GM23338 (cell line): ENCODE measurements at regions not wholly inside any gene's neighbourhood (a gene's known extent, or its start where the extent isn't known, plus 50 kb on each side); places are given as distances from the start of the nearest gene placed in this dataset.

ENCODE experiments used
- ATAC-seq: fragments of 200-7000 bp; cut with Tn5 transposase; 3 replicates; pipeline ENCODE4 v1.9.1; 2020
- DNase-seq: peaks from one replicate; pipeline ENCODE4 v3.0.0-alpha.2; 2015; ENCODE audit warnings: low spot score
- H2AFZ ChIP-seq: fragments of 200-600 bp; sonication (generic); 2 replicates; pipeline ENCODE4 v1.8.0; 2016; ENCODE audit warnings: antibody characterized with exemption, mild to moderate bottlenecking, moderate library complexity
- H3F3A ChIP-seq: fragments of 200-600 bp; sonication (generic); replicated peaks from 2 replicates; pipeline ENCODE4 v1.8.0; 2017; ENCODE audit warnings: antibody characterized with exemption, mixed run types, low read depth
- H3K27ac ChIP-seq: fragments of 200-600 bp; sonication (generic); 2 replicates; pipeline ENCODE4 v1.6.1; 2016; ENCODE audit warnings: low read depth
- H3K27me3 ChIP-seq: fragments of 200-600 bp; sonication (generic); 2 replicates; pipeline ENCODE4 v1.8.0; 2016; ENCODE audit warnings: mild to moderate bottlenecking, mixed run types, moderate library complexity; ENCODE audit not compliant: insufficient read depth
- H3K36me3 ChIP-seq: fragments of 200-600 bp; sonication (generic); 2 replicates; pipeline ENCODE4 v1.8.0; 2016; ENCODE audit warnings: mild to moderate bottlenecking; ENCODE audit not compliant: insufficient read depth
- H3K4me1 ChIP-seq: fragments of 200-600 bp; sonication (generic); 2 replicates; pipeline ENCODE4 v1.8.0; 2016; ENCODE audit warnings: mild to moderate bottlenecking, moderate library complexity; ENCODE audit not compliant: insufficient read depth
- H3K4me2 ChIP-seq: fragments of 200-600 bp; sonication (generic); 2 replicates; pipeline ENCODE4 v1.7.1; 2017; ENCODE audit warnings: mixed run types
- H3K4me3 ChIP-seq: fragments of 200-600 bp; sonication (generic); 2 replicates; pipeline ENCODE4 v1.6.1; 2016; ENCODE audit warnings: mixed run types
- H3K79me2 ChIP-seq: fragments of 200-600 bp; sonication (generic); replicated peaks from 2 replicates; pipeline ENCODE4 v1.8.0; 2017; ENCODE audit warnings: mild to moderate bottlenecking; ENCODE audit not compliant: insufficient read depth
- H3K9me2 ChIP-seq: fragments of 200-600 bp; sonication (generic); 2 replicates; pipeline ENCODE4 v1.8.0; 2017; ENCODE audit not compliant: insufficient read depth
- H4K20me1 ChIP-seq: fragments of 200-600 bp; sonication (generic); replicated peaks from 2 replicates; pipeline ENCODE4 v1.8.0; 2017; ENCODE audit warnings: mild to moderate bottlenecking; ENCODE audit not compliant: insufficient read depth
- H3K27ac Mint-ChIP-seq: 2 replicates; pipeline ENCODE4 v1.8.0; 2020; ENCODE audit warnings: inconsistent platforms, mild to moderate bottlenecking, moderate library complexity, mixed read lengths
- H3K27me3 Mint-ChIP-seq: 3 replicates; pipeline ENCODE4 v1.8.0; 2022; ENCODE audit warnings: low read depth, mild to moderate bottlenecking, moderate library complexity, mixed read lengths, inconsistent platforms; ENCODE audit not compliant: insufficient read depth, poor library complexity
- H3K36me3 Mint-ChIP-seq: 3 replicates; pipeline ENCODE4 v1.8.0; 2021; ENCODE audit warnings: low read depth, mild to moderate bottlenecking, inconsistent platforms, moderate library complexity, mixed read lengths
- H3K4me1 Mint-ChIP-seq: 3 replicates; pipeline ENCODE4 v1.8.0; 2020; ENCODE audit warnings: mild to moderate bottlenecking, inconsistent platforms, mixed read lengths
- H3K4me3 Mint-ChIP-seq: 3 replicates; pipeline ENCODE4 v1.8.0; 2021; ENCODE audit warnings: moderate library complexity, mild to moderate bottlenecking, inconsistent platforms, mixed read lengths
- H3K9me3 Mint-ChIP-seq: 3 replicates; pipeline ENCODE4 v1.8.0; 2020; ENCODE audit warnings: moderate library complexity, mild to moderate bottlenecking, inconsistent platforms, mixed read lengths
- EZH2phosphoT487 ChIP-seq: fragments of 200-600 bp; sonication (generic); IDR thresholded peaks from one replicate; pipeline ENCODE4 v1.8.1; 2018; ENCODE audit warnings: antibody characterized with exemption; ENCODE audit not compliant: unreplicated experiment
- JUNB ChIP-seq: IDR thresholded peaks from one replicate; pipeline ENCODE4 v1.6.1; 2016; ENCODE audit warnings: antibody characterized with exemption; ENCODE audit not compliant: unreplicated experiment
- NANOG ChIP-seq: IDR thresholded peaks from 2 replicates; pipeline ENCODE4 v1.6.1; 2016; ENCODE audit warnings: antibody characterized with exemption, borderline replicate concordance
- STAT1 ChIP-seq: IDR thresholded peaks from one replicate; pipeline ENCODE4 v1.6.1; 2016; ENCODE audit warnings: antibody characterized with exemption; ENCODE audit not compliant: unreplicated experiment
- ZNF331 ChIP-seq: fragments of 250-450 bp; sonication (Bioruptor Pico); IDR thresholded peaks from 2 replicates; pipeline ENCODE4 v1.5.0; 2020; ENCODE audit warnings: low read depth, mild to moderate bottlenecking, moderate library complexity
- TF ChIP-seq, protein P1 (sequence below): fragments of 250-450 bp; sonication (Bioruptor Pico); IDR thresholded peaks from 2 replicates; pipeline ENCODE4 v1.5.0; 2020; ENCODE audit warnings: mild to moderate bottlenecking, moderate library complexity
- TF ChIP-seq, protein P2 (sequence below): IDR thresholded peaks from one replicate; pipeline ENCODE4 v1.6.1; 2018; ENCODE audit warnings: antibody characterized with exemption; ENCODE audit not compliant: unreplicated experiment

GRCh38 chr14:49427117-49427516, 159.1 kb downstream of the RPS29 start (continued):
- TF ChIP-seq, protein P1, sequence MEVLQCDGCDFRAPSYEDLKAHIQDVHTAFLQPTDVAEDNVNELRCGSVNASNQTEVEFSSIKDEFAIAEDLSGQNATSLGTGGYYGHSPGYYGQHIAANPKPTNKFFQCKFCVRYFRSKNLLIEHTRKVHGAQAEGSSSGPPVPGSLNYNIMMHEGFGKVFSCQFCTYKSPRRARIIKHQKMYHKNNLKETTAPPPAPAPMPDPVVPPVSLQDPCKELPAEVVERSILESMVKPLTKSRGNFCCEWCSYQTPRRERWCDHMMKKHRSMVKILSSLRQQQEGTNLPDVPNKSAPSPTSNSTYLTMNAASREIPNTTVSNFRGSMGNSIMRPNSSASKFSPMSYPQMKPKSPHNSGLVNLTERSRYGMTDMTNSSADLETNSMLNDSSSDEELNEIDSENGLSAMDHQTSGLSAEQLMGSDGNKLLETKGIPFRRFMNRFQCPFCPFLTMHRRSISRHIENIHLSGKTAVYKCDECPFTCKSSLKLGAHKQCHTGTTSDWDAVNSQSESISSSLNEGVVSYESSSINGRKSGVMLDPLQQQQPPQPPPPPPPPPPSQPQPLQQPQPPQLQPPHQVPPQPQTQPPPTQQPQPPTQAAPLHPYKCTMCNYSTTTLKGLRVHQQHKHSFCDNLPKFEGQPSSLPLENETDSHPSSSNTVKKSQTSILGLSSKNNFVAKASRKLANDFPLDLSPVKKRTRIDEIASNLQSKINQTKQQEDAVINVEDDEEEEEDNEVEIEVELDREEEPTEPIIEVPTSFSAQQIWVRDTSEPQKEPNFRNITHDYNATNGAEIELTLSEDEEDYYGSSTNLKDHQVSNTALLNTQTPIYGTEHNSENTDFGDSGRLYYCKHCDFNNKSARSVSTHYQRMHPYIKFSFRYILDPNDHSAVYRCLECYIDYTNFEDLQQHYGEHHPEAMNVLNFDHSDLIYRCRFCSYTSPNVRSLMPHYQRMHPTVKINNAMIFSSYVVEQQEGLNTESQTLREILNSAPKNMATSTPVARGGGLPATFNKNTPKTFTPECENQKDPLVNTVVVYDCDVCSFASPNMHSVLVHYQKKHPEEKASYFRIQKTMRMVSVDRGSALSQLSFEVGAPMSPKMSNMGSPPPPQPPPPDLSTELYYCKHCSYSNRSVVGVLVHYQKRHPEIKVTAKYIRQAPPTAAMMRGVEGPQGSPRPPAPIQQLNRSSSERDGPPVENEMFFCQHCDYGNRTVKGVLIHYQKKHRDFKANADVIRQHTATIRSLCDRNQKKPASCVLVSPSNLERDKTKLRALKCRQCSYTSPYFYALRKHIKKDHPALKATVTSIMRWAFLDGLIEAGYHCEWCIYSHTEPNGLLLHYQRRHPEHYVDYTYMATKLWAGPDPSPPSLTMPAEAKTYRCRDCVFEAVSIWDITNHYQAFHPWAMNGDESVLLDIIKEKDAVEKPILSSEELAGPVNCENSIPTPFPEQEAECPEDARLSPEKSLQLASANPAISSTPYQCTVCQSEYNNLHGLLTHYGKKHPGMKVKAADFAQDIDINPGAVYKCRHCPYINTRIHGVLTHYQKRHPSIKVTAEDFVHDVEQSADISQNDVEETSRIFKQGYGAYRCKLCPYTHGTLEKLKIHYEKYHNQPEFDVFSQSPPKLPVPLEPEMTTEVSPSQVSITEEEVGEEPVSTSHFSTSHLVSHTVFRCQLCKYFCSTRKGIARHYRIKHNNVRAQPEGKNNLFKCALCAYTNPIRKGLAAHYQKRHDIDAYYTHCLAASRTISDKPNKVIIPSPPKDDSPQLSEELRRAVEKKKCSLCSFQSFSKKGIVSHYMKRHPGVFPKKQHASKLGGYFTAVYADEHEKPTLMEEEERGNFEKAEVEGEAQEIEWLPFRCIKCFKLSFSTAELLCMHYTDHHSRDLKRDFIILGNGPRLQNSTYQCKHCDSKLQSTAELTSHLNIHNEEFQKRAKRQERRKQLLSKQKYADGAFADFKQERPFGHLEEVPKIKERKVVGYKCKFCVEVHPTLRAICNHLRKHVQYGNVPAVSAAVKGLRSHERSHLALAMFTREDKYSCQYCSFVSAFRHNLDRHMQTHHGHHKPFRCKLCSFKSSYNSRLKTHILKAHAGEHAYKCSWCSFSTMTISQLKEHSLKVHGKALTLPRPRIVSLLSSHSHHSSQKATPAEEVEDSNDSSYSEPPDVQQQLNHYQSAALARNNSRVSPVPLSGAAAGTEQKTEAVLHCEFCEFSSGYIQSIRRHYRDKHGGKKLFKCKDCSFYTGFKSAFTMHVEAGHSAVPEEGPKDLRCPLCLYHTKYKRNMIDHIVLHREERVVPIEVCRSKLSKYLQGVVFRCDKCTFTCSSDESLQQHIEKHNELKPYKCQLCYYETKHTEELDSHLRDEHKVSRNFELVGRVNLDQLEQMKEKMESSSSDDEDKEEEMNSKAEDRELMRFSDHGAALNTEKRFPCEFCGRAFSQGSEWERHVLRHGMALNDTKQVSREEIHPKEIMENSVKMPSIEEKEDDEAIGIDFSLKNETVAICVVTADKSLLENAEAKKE = no peak

- Histone ChIP-seq H3K79me2 (no peaks in the 10 kb centered on the region), H3K4me3 (no peak overlapping the region), H3F3A (no peaks in the 10 kb centered on the region), H3K27me3 (no peaks in the 10 kb centered on the region), H3K36me3 (no peaks in the 10 kb centered on the region), H4K20me1 (no peaks in the 10 kb centered on the region), H3K4me1 (peaks cover 11% of the 10 kb centered on the region; the same call in 1 of the 2 replicates), H3K4me2 (no peak overlapping the region), H3K9me2 (no peaks in the 10 kb centered on the region), H3K27ac (no peak overlapping the region), H2AFZ (peak overlapping the region; percentile 18; the same call in 1 of the 2 replicates)
- Mint-ChIP-seq H3K36me3 (no peaks in the 10 kb centered on the region), H3K4me3 (no peak overlapping the region), H3K27me3 (peaks cover under 1% of the 10 kb centered on the region), H3K4me1 (peaks cover 8% of the 10 kb centered on the region), H3K27ac (no peak overlapping the region), H3K9me3 (no peaks in the 10 kb centered on the region)
- DNase-seq (no peak), ATAC-seq (no peak)
- TF ChIP-seq STAT1 (no peak), EZH2phosphoT487 (no peak), ZNF331 (CRISPR knock-in tag) (no peak), JUNB (no peak), NANOG (no peak)
- TF ChIP-seq, protein P1 = no peak
- TF ChIP-seq, protein P2, sequence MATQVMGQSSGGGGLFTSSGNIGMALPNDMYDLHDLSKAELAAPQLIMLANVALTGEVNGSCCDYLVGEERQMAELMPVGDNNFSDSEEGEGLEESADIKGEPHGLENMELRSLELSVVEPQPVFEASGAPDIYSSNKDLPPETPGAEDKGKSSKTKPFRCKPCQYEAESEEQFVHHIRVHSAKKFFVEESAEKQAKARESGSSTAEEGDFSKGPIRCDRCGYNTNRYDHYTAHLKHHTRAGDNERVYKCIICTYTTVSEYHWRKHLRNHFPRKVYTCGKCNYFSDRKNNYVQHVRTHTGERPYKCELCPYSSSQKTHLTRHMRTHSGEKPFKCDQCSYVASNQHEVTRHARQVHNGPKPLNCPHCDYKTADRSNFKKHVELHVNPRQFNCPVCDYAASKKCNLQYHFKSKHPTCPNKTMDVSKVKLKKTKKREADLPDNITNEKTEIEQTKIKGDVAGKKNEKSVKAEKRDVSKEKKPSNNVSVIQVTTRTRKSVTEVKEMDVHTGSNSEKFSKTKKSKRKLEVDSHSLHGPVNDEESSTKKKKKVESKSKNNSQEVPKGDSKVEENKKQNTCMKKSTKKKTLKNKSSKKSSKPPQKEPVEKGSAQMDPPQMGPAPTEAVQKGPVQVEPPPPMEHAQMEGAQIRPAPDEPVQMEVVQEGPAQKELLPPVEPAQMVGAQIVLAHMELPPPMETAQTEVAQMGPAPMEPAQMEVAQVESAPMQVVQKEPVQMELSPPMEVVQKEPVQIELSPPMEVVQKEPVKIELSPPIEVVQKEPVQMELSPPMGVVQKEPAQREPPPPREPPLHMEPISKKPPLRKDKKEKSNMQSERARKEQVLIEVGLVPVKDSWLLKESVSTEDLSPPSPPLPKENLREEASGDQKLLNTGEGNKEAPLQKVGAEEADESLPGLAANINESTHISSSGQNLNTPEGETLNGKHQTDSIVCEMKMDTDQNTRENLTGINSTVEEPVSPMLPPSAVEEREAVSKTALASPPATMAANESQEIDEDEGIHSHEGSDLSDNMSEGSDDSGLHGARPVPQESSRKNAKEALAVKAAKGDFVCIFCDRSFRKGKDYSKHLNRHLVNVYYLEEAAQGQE = no peak
These were observed 160.3 kb downstream of the RPS29 start for GRCh38 chr14:49425921-49426320.
